B cell (primary cell): ENCODE measurements at regions not wholly inside any gene's neighbourhood (a gene's known extent, or its start where the extent isn't known, plus 50 kb on each side); places are given as distances from the start of the nearest gene placed in this dataset.

Experiments
- ATAC-seq: fragments of 200-7000 bp; cut with Tn5 transposase; one replicate; pipeline ENCODE4 v1.10.0; 2021; ENCODE audit warnings: low read depth, mild to moderate bottlenecking, moderate number of reproducible peaks, moderate library complexity
- CTCF ChIA-PET: fragments of 350-600 bp; sonication (Branson Sonifier 250); formaldehyde crosslinking; loops from one replicate; lab custom pipeline; 2021; ENCODE audit warnings: antibody characterized with exemption, inconsistent platforms; lab: Charles Lee
- POLR2A ChIA-PET: fragments of 350-600 bp; sonication (Branson Sonifier 250); formaldehyde crosslinking; loops from one replicate; lab custom pipeline; 2021; ENCODE audit warnings: antibody characterized with exemption; lab: Charles Lee
- DNase-seq: peaks from one replicate; pipeline ENCODE4 v3.0.0; 2013
- H2AFZ ChIP-seq: 2 replicates; pipeline ENCODE4 v1.6.1; 2012; ENCODE audit warnings: mild to moderate bottlenecking, low read depth, low read length; ENCODE audit not compliant: insufficient read depth, poor library complexity, severe bottlenecking
- H3K27ac ChIP-seq, 2 donors: 1 replicate in 1 of 2; 2 replicates in 1 of 2; pipeline ENCODE4 v1.5.1; 2012 to 2013; ENCODE audit warnings: low read length in 2 of 2, mild to moderate bottlenecking in 2 of 2, moderate library complexity in 1 of 2
- H3K27me3 ChIP-seq, 4 experiments: fragments of 200-600 bp in 1 of 4; sonication (generic) in 1 of 4; replicated peaks in 1 of 4; 1 replicate in 2 of 4; 2 replicates in 2 of 4; pipeline versions ENCODE4 v1.6.1 to v1.7.0; 2013 to 2016; ENCODE audit warnings: low read length in 3 of 4, mild to moderate bottlenecking in 2 of 4, mixed read lengths in 1 of 4, moderate library complexity in 1 of 4; ENCODE audit not compliant: insufficient read depth in 4 of 4, control insufficient read depth in 3 of 4; ENCODE audit errors: control extremely low read depth in 1 of 4
- H3K36me3 ChIP-seq, 2 experiments: replicated peaks in 1 of 2; 1 replicate in 1 of 2; 2 replicates in 1 of 2; pipeline versions ENCODE4 v1.6.1 to v1.7.1; 2013; ENCODE audit warnings: low read length in 1 of 2; ENCODE audit not compliant: insufficient read depth in 2 of 2, control insufficient read depth in 1 of 2; ENCODE audit errors: control extremely low read depth in 1 of 2, extremely low read depth in 1 of 2
- H3K4me1 ChIP-seq, 2 donors: fragments of 200-600 bp in 1 of 2; sonication (generic) in 1 of 2; 1 replicate in 1 of 2; 2 replicates in 1 of 2; pipeline versions ENCODE4 v1.5.1 to v1.6.1; 2013 to 2017; ENCODE audit warnings: low read length in 2 of 2; ENCODE audit not compliant: control insufficient read depth in 2 of 2, insufficient read depth in 2 of 2
- H3K4me2 ChIP-seq: replicated peaks from 2 replicates; pipeline ENCODE3; 2012; ENCODE audit warnings: mild to moderate bottlenecking, low read depth, low read length; ENCODE audit not compliant: poor library complexity, severe bottlenecking
- H3K4me3 ChIP-seq, 5 experiments: fragments of 200-600 bp in 1 of 5; sonication (generic) in 1 of 5; 1 replicate in 3 of 5; 2 replicates in 2 of 5; pipeline versions ENCODE4 v1.5.1 to v1.7.0; 2011 to 2016; ENCODE audit warnings: low read length in 4 of 5, mild to moderate bottlenecking in 4 of 5, low read depth in 2 of 5, control low read depth in 1 of 5, moderate library complexity in 1 of 5; ENCODE audit not compliant: insufficient read depth in 1 of 5; ENCODE audit errors: control extremely low read depth in 1 of 5, extremely low read depth in 1 of 5
- H3K79me2 ChIP-seq: fragments of 200-600 bp; sonication (generic); one replicate; pipeline ENCODE4 v1.6.0; 2016; ENCODE audit warnings: low read length; ENCODE audit not compliant: control insufficient read depth, insufficient read depth
- H3K9ac ChIP-seq: fragments of 200-600 bp; sonication (generic); 2 replicates; pipeline ENCODE4 v1.6.1; 2017; ENCODE audit warnings: mild to moderate bottlenecking, low read length, moderate library complexity
- H3K9me3 ChIP-seq, 3 donors: one replicate each; pipeline versions ENCODE4 v1.6.1 to v1.7.1; 2013; ENCODE audit warnings: low read length in 2 of 3; ENCODE audit not compliant: control insufficient read depth in 2 of 3, insufficient read depth in 1 of 3; ENCODE audit errors: control extremely low read depth in 1 of 3
- H4K20me1 ChIP-seq: 2 replicates; pipeline ENCODE4 v1.6.0; 2012; ENCODE audit warnings: mild to moderate bottlenecking, low read length; ENCODE audit not compliant: insufficient read depth, control insufficient read depth, poor library complexity, severe bottlenecking
- H3K27ac Mint-ChIP-seq: one replicate; pipeline ENCODE4 v1.8.0; 2021; ENCODE audit warnings: mixed read lengths
- H3K27me3 Mint-ChIP-seq: one replicate; pipeline ENCODE4 v1.8.0; 2021; ENCODE audit warnings: mixed read lengths
- H3K4me1 Mint-ChIP-seq: one replicate; pipeline ENCODE4 v1.8.0; 2021; ENCODE audit warnings: mixed read lengths
- H3K4me3 Mint-ChIP-seq: one replicate; pipeline ENCODE4 v1.8.0; 2021; ENCODE audit warnings: mixed read lengths
- H3K9me3 Mint-ChIP-seq: one replicate; pipeline ENCODE4 v1.8.0; 2022; ENCODE audit warnings: mixed read lengths; ENCODE audit not compliant: insufficient read depth
- CTCF ChIP-seq: fragments of 200-600 bp; IDR thresholded peaks from one replicate; pipeline ENCODE4 v1.8.0; 2022; ENCODE audit warnings: antibody characterized with exemption, mild to moderate bottlenecking
- EZH2 ChIP-seq: IDR thresholded peaks from 2 replicates; pipeline ENCODE4 v1.6.1; 2012; ENCODE audit warnings: borderline replicate concordance, low read depth, mild to moderate bottlenecking, moderate library complexity, low read length; ENCODE audit not compliant: insufficient read depth, poor library complexity, severe bottlenecking
- WGBS: methylation state at CpG from one replicate; pipeline ENCODE4 v1.1.5; 2013; ENCODE audit warnings: missing lambda C conversion rate; ENCODE audit not compliant: insufficient coverage; 5-methylcytosine and 5-hydroxymethylcytosine counted together
- intact Hi-C: fragments of 100-400 bp; cut with micrococcal nuclease; formaldehyde crosslinking; loops from one replicate; pipeline ENCODE4 v1.10.0; 2022

GRCh38 chr4:163939597-163939996 is 445.1 kb downstream of the TMA16 start:
- CTCF ChIA-PET, result no interaction called here
- WGBS, result no CpG with 5 or more reads among the region's 1 CpG
- H3K9me3 Mint-ChIP-seq, result peaks cover 2% of the 10 kb centered on the region

GRCh38 chr4:163941221-163941905 is 446.9 kb downstream of the TMA16 start:
- CTCF ChIA-PET, result no interaction called here
- no peak overlapping the region for H3K9ac ChIP-seq
- intact Hi-C loops, result no loop called here
- no peaks in the 10 kb centered on the region for H3K4me1 Mint-ChIP-seq
- H3K4me1 ChIP-seq, result no peaks in the 10 kb centered on the region
- POLR2A ChIA-PET, result no interaction called here
- 91% methylated on average over 4 of the region's 7 CpGs for WGBS
- H4K20me1 ChIP-seq, result no peaks in the 10 kb centered on the region
- TF ChIP-seq CTCF, result no peak
- TF ChIP-seq EZH2, result no peak
- no peaks in the 10 kb centered on the region for H3K36me3 ChIP-seq
- ATAC-seq, result no peak
- DNase-seq, result no peak
- H3K4me3 Mint-ChIP-seq, result no peak overlapping the region
- H3K4me3 ChIP-seq, result no peak overlapping the region
- H3K27me3 ChIP-seq, result no peaks in the 10 kb centered on the region
- peaks cover 0 to 5% (median 0%) of the 10 kb centered on the region in 3 donors for H3K9me3 ChIP-seq
- H3K27me3 Mint-ChIP-seq, result peaks cover 3% of the 10 kb centered on the region
- no peak overlapping the region for H2AFZ ChIP-seq
- H3K4me2 ChIP-seq, result no peak overlapping the region
- no peaks in the 10 kb centered on the region for H3K9me3 Mint-ChIP-seq
- no peaks in the 10 kb centered on the region for H3K79me2 ChIP-seq
- H3K27ac Mint-ChIP-seq, result no peak overlapping the region
- H3K27ac ChIP-seq, result no peak overlapping the region

More at GRCh38 chr4:163939597-163939996, 445.1 kb downstream of the TMA16 start:
- Histone ChIP-seq H3K27me3 (no peaks in the 10 kb centered on the region), H3K9ac (no peak overlapping the region), H3K4me1 (no peaks in the 10 kb centered on the region), H3K4me2 (no peak overlapping the region), H4K20me1 (no peaks in the 10 kb centered on the region), H3K27ac (no peak overlapping the region), H3K4me3 (no peak overlapping the region), H3K36me3 (no peaks in the 10 kb centered on the region), H2AFZ (no peak overlapping the region), H3K9me3 (peaks cover 0 to 5% (median 0%) of the 10 kb centered on the region in 3 donors), H3K79me2 (no peaks in the 10 kb centered on the region)
- Mint-ChIP-seq H3K27ac (no peak overlapping the region), H3K4me1 (no peaks in the 10 kb centered on the region), H3K27me3 (peaks cover 3% of the 10 kb centered on the region), H3K4me3 (no peak overlapping the region)
- TF ChIP-seq EZH2 (no peak), CTCF (no peak)
- POLR2A ChIA-PET, result no interaction called here
- DNase-seq (no peak), ATAC-seq (no peak)
- intact Hi-C loops, result no loop called here
